Stomach (tissue), 8 donors: ENCODE measurements at regions not wholly inside any gene's neighbourhood (a gene's known extent, or its start where the extent isn't known, plus 50 kb on each side); places are given as distances from the start of the nearest gene placed in this dataset.

Experiments used
- DNase-seq, 2 donors: peaks; one replicate each; pipeline versions ENCODE4 v3.0.0 to v3.0.0-alpha.2; 2013 to 2019
- H3K27ac ChIP-seq, 5 donors: fragments of 200-600 bp in 4 of 5; sonication (generic) in 4 of 5; one replicate each; pipeline ENCODE4 v1.5.1; 2013 to 2019; ENCODE audit warnings: mild to moderate bottlenecking in 1 of 5, moderate library complexity in 1 of 5
- H3K27me3 ChIP-seq, 3 donors: fragments of 200-600 bp; sonication (generic); one replicate each; pipeline ENCODE4 v1.5.1; 2017 to 2019; ENCODE audit warnings: mixed run types in 1 of 3
- H3K36me3 ChIP-seq, 4 donors: fragments of 200-600 bp; sonication (generic); 1 replicate in 3 of 4; 2 replicates in 1 of 4; pipeline ENCODE4 v1.5.1; 2016 to 2019
- H3K4me1 ChIP-seq, 4 donors: fragments of 200-600 bp; sonication (generic); one replicate each; pipeline ENCODE4 v1.5.1; 2016 to 2019
- H3K4me3 ChIP-seq, 4 donors: fragments of 200-600 bp; sonication (generic) in 3 of 4; one replicate each; pipeline ENCODE4 v1.5.1; 2016 to 2019; ENCODE audit warnings: mild to moderate bottlenecking in 1 of 4
- H3K9me3 ChIP-seq, 4 donors: fragments of 200-600 bp; sonication (generic); one replicate each; pipeline ENCODE4 v1.5.1; 2016 to 2019
- CTCF ChIP-seq, 7 experiments: fragments of 450-650 bp in 4 of 7; fragments of 200-600 bp in 3 of 7; sonication (generic) in 3 of 7; IDR thresholded peaks; one replicate each; pipeline ENCODE4 v1.5.1; 2016 to 2019; ENCODE audit warnings: antibody characterized with exemption in 7 of 7, control low read depth in 2 of 7, mild to moderate bottlenecking in 1 of 7
- EP300 ChIP-seq: sonication (generic); formaldehyde crosslinking; IDR thresholded peaks from one replicate; pipeline ENCODE4 v1.6.1; 2017; ENCODE audit warnings: antibody characterized with exemption
- POLR2A ChIP-seq, 4 donors: fragments of 450-650 bp; IDR thresholded peaks; one replicate each; pipeline ENCODE4 v1.6.1; 2016; ENCODE audit warnings: antibody characterized with exemption in 4 of 4, control low read depth in 2 of 4, mild to moderate bottlenecking in 1 of 4, moderate library complexity in 1 of 4
- POLR2AphosphoS5 ChIP-seq, 3 donors: sonication (generic); formaldehyde crosslinking; IDR thresholded peaks; one replicate each; pipeline ENCODE4 v1.6.1; 2016; ENCODE audit warnings: antibody characterized with exemption in 3 of 3
- WGBS, 5 donors: extraction: QIAGEN DNeasy Blood & Tissue Kit in 3 of 5; methylation state at CpG; one replicate each; pipeline versions ENCODE4 v1.1.5 to v1.1.7; 2013 to 2018; 5-methylcytosine and 5-hydroxymethylcytosine counted together
- intact Hi-C: fragments of 100-400 bp; cut with DNase I; formaldehyde crosslinking; loops from one replicate; pipeline ENCODE4 v1.15.1; 2023; ENCODE audit warnings: low total_unique reads
- donor health status: healthy with polysubstance abuse.
- donor health status: Bipolar disorder and iron deficiency.
- donor health status: healthy.

GRCh38 chr7:131839967-131840690 lies 283.7 kb upstream of the PODXL start:
- Histone ChIP-seq H3K4me1 (peaks cover 0 to 8% (median 0%) of the 10 kb centered on the region in 4 donors), H3K36me3 (no peaks in the 10 kb centered on the region), H3K27ac (no peak overlapping the region), H3K27me3 (peaks cover 0 to 6% (median 0%) of the 10 kb centered on the region in 3 donors), H3K4me3 (no peak overlapping the region), H3K9me3 (no peaks in the 10 kb centered on the region)
- 74 to 85% (median 82%) methylated on average over 4 of the region's 4 CpGs for WGBS, 5 donors
- TF ChIP-seq POLR2AphosphoS5 (IDR thresholded peaks at IDR 0.05): no peak
- TF ChIP-seq EP300: no peak
- no peak for TF ChIP-seq POLR2A (IDR thresholded peaks at IDR 0.05)
- TF ChIP-seq CTCF (IDR thresholded peaks at IDR 0.05): no peak
- intact Hi-C loops: no loop called here
- DNase-seq: no peak

GRCh38 chr7:131836733-131837132 lies 280.3 kb upstream of the PODXL start:
- no peak overlapping the region for H3K27ac ChIP-seq
- H3K36me3 ChIP-seq: no peaks in the 10 kb centered on the region
- 40 to 54% (median 49%) methylated on average over 2 of the region's 2 CpGs for WGBS, 5 donors
- intact Hi-C loops: no loop called here
- H3K4me1 ChIP-seq: no peaks in the 10 kb centered on the region
- H3K4me3 ChIP-seq: no peak overlapping the region
- no peak for DNase-seq
- TF ChIP-seq EP300: no peak
- no peak for TF ChIP-seq POLR2A (IDR thresholded peaks at IDR 0.05)
- no peak for TF ChIP-seq POLR2AphosphoS5 (IDR thresholded peaks at IDR 0.05)
- TF ChIP-seq CTCF (IDR thresholded peaks at IDR 0.05): no peak
- H3K27me3 ChIP-seq: peaks cover 0 to 27% (median 6%) of the 10 kb centered on the region in 3 donors
- no peaks in the 10 kb centered on the region for H3K9me3 ChIP-seq

GRCh38 chr7:131835141-131835540 lies 278.7 kb upstream of the PODXL start:
- Histone ChIP-seq H3K4me3 (no peak overlapping the region), H3K27me3 (peaks cover 0 to 43% (median 7%) of the 10 kb centered on the region in 3 donors), H3K36me3 (no peaks in the 10 kb centered on the region), H3K4me1 (no peaks in the 10 kb centered on the region), H3K27ac (no peak overlapping the region), H3K9me3 (no peaks in the 10 kb centered on the region)
- intact Hi-C loops: no loop called here
- 79 to 84% (median 83%) methylated on average over 3 of the region's 3 CpGs for WGBS, 5 donors
- TF ChIP-seq POLR2AphosphoS5 (IDR thresholded peaks at IDR 0.05): no peak
- no peak for TF ChIP-seq EP300
- no peak for TF ChIP-seq CTCF (IDR thresholded peaks at IDR 0.05)
- no peak for TF ChIP-seq POLR2A (IDR thresholded peaks at IDR 0.05)
- no peak for DNase-seq

DNA sequence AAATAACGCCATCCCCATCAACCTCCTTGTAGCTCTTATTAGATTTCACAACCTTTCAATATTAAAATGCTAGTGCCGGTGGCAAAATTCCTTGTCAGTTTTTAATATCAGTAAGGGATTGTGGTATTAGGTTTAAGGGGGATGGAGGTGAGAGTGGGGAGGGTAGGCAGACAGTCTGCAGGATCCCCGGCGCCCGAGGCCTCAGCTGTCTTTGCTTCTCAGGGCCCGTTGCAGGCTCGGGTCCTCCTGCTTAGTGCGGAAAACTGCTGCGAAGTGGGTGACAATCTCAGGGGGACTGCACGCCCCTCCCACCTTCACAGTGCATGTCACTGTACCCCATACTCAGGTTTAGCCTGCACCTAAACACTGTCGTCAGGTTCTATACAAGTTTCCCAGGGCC lies 274.3 kb upstream of the PODXL start:
- WGBS, 5 donors: 72 to 81% (median 74%) methylated on average over 11 of the region's 11 CpGs

More for the DNA sequence above, 274.3 kb upstream of the PODXL start:
- H3K27me3 ChIP-seq: peaks cover 0 to 47% (median 14%) of the 10 kb centered on the region in 3 donors
- no peak overlapping the region for H3K4me3 ChIP-seq
- TF ChIP-seq EP300: no peak
- no peak for TF ChIP-seq POLR2AphosphoS5 (IDR thresholded peaks at IDR 0.05)
- no peak for TF ChIP-seq CTCF (IDR thresholded peaks at IDR 0.05)
- no peak for TF ChIP-seq POLR2A (IDR thresholded peaks at IDR 0.05)
- DNase-seq: no peak
- intact Hi-C loops: no loop called here
- H3K9me3 ChIP-seq: peaks cover 0 to 6% (median 3%) of the 10 kb centered on the region in 4 donors
- H3K4me1 ChIP-seq: no peaks in the 10 kb centered on the region
- H3K27ac ChIP-seq: no peak overlapping the region
- no peaks in the 10 kb centered on the region for H3K36me3 ChIP-seq
